Activated CD8-positive, alpha-beta memory T cell treated with anti-CD3 and anti-CD28 coated beads for 48 hours (primary cell): ENCODE measurements at regions not wholly inside any gene's neighbourhood (a gene's known extent, or its start where the extent isn't known, plus 50 kb on each side); places are given as distances from the start of the nearest gene placed in this dataset.
"Not testable (repeated sequence)": the region's sequence is repeated elsewhere in the genome, so short reads cannot be mapped to it uniquely, and the experiment has no call there.

Source experiments
- DNase-seq, 3 experiments: peaks; one replicate each; pipeline ENCODE4 v3.0.0-alpha.2; 2020; ENCODE audit warnings: low read depth in 2 of 3, low spot score in 2 of 3

GRCh38 chr19:28608292-28608691 lies 604.7 kb downstream of the UQCRFS1 start:
- no peak for DNase-seq

- DNase-seq = no peak
Observed at GRCh38 chr19:28607066-28607583, 605.8 kb downstream of the UQCRFS1 start.

DNA sequence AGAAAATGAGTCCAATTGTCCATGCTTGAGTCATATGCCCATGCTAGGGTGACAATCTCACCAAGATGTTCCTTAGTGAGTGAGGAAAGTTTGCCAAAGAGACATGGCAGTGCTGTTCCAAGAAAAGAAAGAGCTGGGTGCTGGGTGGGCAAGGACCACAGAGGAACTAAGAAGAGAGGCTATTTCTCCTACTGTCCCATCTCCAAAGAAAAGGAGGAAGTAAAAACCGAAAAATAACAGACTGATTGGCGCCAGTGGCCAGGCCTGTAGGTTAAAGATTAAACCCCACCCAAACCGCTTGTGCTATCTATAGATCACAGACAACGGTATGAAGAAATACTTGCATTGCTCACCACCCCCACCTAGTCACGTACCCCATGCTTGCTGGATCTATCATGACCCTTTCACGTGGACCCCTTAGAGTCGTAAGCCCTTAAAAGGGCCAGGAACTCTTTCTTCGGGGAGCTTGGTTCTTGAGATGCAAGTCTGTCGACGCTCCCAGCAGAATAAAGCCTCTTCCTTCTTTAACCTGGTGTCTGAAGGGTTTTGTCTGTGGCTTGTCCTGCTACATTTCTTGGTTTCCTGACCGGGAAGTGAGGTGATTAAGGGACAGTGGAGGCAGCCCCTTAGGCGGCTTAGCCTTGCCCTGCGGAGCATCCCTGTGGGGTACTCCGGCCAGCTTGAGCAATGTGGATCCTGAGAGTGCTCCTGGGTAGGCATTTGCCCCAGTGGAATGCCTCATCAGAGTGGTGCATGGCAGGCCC lies 606.5 kb downstream of the UQCRFS1 start:
- DNase-seq = no peak

GRCh38 chr19:28605501-28606268 lies 607.3 kb downstream of the UQCRFS1 start:
- no peak for DNase-seq

DNA sequence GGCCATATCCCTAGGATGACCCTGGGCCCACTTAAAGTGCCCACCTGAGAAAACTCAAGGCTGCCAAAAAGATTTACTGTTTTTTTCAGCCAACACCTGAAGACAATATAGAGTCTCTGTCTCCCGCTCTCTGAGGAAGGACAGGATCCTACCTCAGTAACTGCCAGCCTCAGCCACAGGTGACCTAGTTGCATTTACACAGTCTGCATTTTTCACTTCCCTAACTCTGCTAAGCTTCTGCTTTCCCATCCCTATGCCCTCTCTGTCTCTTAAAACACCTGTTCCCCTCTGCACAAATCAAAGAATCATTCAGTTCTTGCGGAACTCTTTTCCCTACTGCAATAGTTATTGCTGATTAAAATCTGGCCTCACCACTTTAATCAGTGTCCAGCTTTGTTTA lies 609.5 kb downstream of the UQCRFS1 start:
- no peak for DNase-seq

DNA sequence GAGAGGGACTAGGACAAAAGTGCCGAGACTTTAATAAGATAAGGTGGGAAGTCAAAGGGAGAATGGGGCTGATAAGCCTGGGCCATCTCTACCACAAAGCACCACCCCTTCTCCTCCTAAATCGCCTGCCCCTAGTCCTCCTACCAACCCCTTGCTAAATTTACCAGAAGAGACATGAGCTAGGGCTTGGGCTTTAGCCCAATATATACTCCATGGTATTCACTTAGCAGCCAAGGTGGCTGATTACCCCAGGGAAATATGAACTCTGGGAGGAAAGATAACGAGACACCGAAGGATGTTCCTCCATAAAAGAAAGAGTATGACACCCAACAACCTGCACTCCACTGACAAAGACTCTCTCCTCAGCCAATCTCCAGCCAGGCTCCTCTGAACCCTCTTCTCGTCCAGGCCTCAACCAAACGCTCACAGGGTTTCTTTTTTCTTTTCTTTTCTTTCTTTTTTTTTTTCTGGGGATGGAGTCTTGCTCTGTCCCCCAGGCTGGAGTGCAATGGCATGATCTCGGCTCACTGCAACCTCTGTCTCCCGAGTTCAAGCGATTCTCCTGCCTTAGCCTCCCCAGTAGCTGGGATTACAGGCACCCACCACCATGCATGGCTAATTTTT lies 610.2 kb downstream of the UQCRFS1 start:
- DNase-seq = no peak

GRCh38 chr19:28601723-28602440 lies 611.1 kb downstream of the UQCRFS1 start:
- DNase-seq = no peak

DNA sequence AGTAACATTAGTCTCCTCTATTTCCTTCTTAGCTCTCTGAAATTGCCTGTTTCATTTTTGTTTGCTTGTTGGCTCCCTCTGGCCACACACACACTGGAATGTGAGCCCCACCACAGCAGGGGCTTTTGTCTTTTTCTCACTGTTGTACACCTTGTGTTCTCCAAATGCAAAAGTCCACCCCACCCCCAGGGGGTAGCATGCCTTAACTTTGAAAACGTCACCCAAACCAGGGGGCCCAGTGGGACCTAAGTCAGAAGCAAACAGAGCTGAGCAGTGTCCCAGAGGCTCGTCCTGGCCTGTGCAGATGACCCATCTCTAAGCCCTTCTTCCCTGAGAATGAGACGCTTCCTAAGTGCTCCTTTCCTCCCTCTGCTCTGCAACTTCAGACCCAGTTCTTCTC lies 614.1 kb downstream of the UQCRFS1 start:
- no peak for DNase-seq

- no peak for DNase-seq
Observed at GRCh38 chr19:28596561-28597071, 616.3 kb downstream of the UQCRFS1 start.

DNA sequence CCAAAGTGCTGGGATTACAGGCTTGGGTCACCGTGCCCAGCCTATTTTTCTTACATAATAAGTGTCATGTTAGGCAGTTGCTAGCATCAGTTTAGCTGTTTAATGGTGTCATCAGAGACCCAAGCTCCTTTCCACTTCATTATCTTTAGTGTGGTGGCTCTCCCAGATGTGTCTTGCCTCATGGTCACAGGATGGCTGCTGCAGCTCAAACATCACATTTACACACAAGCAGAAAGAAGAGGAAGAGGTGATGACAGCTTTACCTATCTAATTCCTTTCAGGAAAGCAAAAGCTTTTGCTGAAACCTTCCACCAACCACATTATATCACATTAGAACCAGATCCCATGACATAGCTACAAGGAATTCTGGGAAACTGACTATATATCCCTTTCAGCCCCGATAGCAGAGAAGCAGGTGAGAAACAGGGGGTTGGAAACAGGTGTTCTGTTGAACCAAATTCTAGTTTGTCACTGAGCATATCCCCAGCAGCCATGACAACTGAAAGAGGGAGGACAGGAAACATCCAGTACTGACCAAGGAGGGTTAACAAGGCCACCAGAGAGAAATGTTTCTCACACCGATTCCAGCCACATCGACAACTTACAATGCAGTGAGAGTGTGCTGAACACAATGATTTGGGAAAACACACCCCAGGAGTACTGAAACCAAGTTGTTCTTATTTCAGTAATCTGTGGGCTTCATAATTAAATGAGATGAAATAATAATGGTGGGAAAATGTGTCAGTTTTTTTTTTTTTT lies 617.0 kb downstream of the UQCRFS1 start:
- no peak for DNase-seq

GRCh38 chr19:28594737-28595136 lies 618.2 kb downstream of the UQCRFS1 start:
- DNase-seq = no peak

GRCh38 chr19:28589991-28590411 lies 623.0 kb downstream of the UQCRFS1 start:
- not testable (repeated sequence) for DNase-seq

DNA sequence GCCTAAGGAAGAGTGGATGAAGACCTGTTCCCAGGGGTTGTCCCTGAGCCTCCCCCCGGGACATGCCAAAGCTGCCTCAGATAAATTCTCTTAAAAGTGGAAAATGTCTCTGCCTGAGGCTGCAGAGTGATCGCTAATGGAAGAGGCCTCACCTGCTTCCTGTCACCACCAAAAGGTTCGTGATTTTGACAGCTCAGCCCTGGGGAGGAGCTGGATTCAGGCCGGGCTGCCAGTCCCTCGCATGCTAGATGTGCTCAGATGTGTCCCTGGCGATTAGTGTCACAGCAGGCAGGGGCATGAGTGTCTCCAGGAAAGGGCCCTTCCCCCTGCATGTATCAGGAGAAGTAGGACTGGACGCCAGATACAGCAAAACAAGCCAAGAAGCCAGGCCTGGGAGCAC lies 626.5 kb downstream of the UQCRFS1 start:
- DNase-seq = no peak

DNA sequence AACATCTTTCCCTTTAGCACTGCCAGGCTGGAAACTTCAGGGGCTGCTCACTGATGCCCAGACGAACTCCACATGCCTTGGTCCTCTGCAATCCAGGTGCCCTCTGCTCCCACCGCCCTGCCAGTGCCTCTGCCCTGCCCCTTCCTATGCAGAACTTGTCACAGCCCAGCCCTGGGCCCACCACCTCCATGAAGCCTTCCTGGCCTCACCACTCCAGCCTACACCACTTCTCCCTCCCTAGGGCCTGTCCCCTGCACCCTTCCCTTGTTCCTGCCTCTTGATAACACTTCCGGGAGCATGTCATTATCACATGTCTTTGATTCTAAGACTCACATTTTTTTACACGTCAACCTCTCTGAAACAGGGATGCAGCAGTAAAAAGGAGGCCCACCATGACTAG lies 627.2 kb downstream of the UQCRFS1 start:
- no peak for DNase-seq

GRCh38 chr19:28583713-28584112 lies 629.2 kb downstream of the UQCRFS1 start:
- no peak for DNase-seq

- DNase-seq = no peak
Observed at GRCh38 chr19:28583242-28583641, 629.7 kb downstream of the UQCRFS1 start.

- DNase-seq = no peak
Observed at GRCh38 chr19:28582796-28583195, 630.2 kb downstream of the UQCRFS1 start.

- DNase-seq = no peak
Observed at GRCh38 chr19:28582344-28582743, 630.6 kb downstream of the UQCRFS1 start.

DNA sequence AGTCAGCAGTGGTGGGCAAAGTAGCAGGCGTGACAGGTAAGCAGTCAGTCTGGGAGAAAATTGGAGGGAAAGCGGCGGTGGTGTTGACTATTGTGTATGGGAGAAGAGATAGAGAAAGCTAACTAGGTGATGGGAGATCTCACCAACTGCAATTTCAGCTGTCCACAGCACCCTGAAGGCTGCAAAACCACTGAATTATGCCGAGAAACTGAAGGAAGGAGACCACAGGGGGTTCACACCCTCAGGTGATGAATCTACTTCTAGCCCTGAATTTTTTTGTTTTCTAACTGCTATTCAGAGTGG lies 631.5 kb downstream of the UQCRFS1 start:
- no peak for DNase-seq

GRCh38 chr19:28578786-28579505 lies 634.0 kb downstream of the UQCRFS1 start:
- no peak for DNase-seq
